Trophoblast cell (in vitro differentiated cells and primary cell): ENCODE measurements at regions not wholly inside any gene's neighbourhood (a gene's known extent, or its start where the extent isn't known, plus 50 kb on each side); places are given as distances from the start of the nearest gene placed in this dataset.

Source experiments
- DNase-seq, 2 donors: peaks; one replicate each; pipeline ENCODE4 v3.0.0-alpha.2; 2016
- H2AFZ ChIP-seq: 2 replicates; pipeline ENCODE4 v1.6.1; 2013; ENCODE audit warnings: low read length, moderate library complexity, mild to moderate bottlenecking; ENCODE audit not compliant: insufficient read depth, poor library complexity
- H2AK5ac ChIP-seq: 2 replicates; pipeline ENCODE4 v1.6.1; 2013; ENCODE audit warnings: mild to moderate bottlenecking, low read length
- H2BK120ac ChIP-seq: 2 replicates; pipeline ENCODE4 v1.6.1; 2013; ENCODE audit warnings: low read length, mild to moderate bottlenecking, moderate library complexity; ENCODE audit not compliant: insufficient read depth, poor library complexity
- H2BK12ac ChIP-seq: 2 replicates; pipeline ENCODE4 v1.6.1; 2013; ENCODE audit warnings: mild to moderate bottlenecking, low read length, moderate library complexity
- H2BK5ac ChIP-seq: 2 replicates; pipeline ENCODE4 v1.6.1; 2013; ENCODE audit warnings: low read length, low read depth, moderate library complexity, mild to moderate bottlenecking; ENCODE audit not compliant: poor library complexity
- H3K14ac ChIP-seq: 2 replicates; pipeline ENCODE4 v1.6.1; 2013; ENCODE audit warnings: mild to moderate bottlenecking, low read length
- H3K18ac ChIP-seq: 2 replicates; pipeline ENCODE4 v1.6.1; 2013; ENCODE audit warnings: mild to moderate bottlenecking, low read length
- H3K23ac ChIP-seq: 2 replicates; pipeline ENCODE4 v1.6.1; 2013; ENCODE audit warnings: low read length
- H3K27ac ChIP-seq: 2 replicates; pipeline ENCODE4 v1.5.1; 2013; ENCODE audit warnings: low read depth, mild to moderate bottlenecking, inconsistent platforms, low read length, moderate library complexity
- H3K27me3 ChIP-seq: 2 replicates; pipeline ENCODE4 v1.6.1; 2013; ENCODE audit warnings: inconsistent platforms, mild to moderate bottlenecking, low read length, moderate library complexity; ENCODE audit not compliant: insufficient read depth
- H3K36me3 ChIP-seq, 2 experiments: 1 replicate in 1 of 2; 2 replicates in 1 of 2; pipeline ENCODE4 v1.6.1; 2013; ENCODE audit warnings: low read length in 2 of 2, mild to moderate bottlenecking in 2 of 2, moderate library complexity in 1 of 2; ENCODE audit not compliant: insufficient read depth in 2 of 2, control insufficient read depth in 1 of 2
- H3K4ac ChIP-seq: 2 replicates; pipeline ENCODE4 v1.6.1; 2013; ENCODE audit warnings: low read depth, mild to moderate bottlenecking, low read length, moderate library complexity
- H3K4me1 ChIP-seq, 2 experiments: 1 replicate in 1 of 2; 2 replicates in 1 of 2; pipeline ENCODE4 v1.6.1; 2013; ENCODE audit warnings: low read length in 2 of 2, mild to moderate bottlenecking in 2 of 2, moderate library complexity in 1 of 2; ENCODE audit not compliant: insufficient read depth in 2 of 2, control insufficient read depth in 1 of 2
- H3K4me2 ChIP-seq: 2 replicates; pipeline ENCODE4 v1.6.1; 2013; ENCODE audit warnings: inconsistent platforms, mild to moderate bottlenecking, low read length, moderate library complexity
- H3K4me3 ChIP-seq: 2 replicates; pipeline ENCODE4 v1.5.1; 2013; ENCODE audit warnings: mild to moderate bottlenecking, low read depth, low read length, inconsistent platforms
- H3K79me1 ChIP-seq: one replicate; pipeline ENCODE4 v1.6.1; 2013; ENCODE audit warnings: low read length
- H3K79me2 ChIP-seq: 2 replicates; pipeline ENCODE4 v1.6.1; 2013; ENCODE audit warnings: low read length, mild to moderate bottlenecking; ENCODE audit not compliant: control insufficient read depth, insufficient read depth, poor library complexity
- H3K9ac ChIP-seq: 2 replicates; pipeline ENCODE4 v1.6.1; 2013; ENCODE audit warnings: mild to moderate bottlenecking, low read length
- H3K9me3 ChIP-seq: 2 replicates; pipeline ENCODE4 v1.6.1; 2013; ENCODE audit warnings: low read depth, mild to moderate bottlenecking, control low read depth, inconsistent platforms, low read length; ENCODE audit not compliant: insufficient read depth
- H4K12ac ChIP-seq: 2 replicates; pipeline ENCODE4 v1.6.1; 2013; ENCODE audit warnings: low read depth, mild to moderate bottlenecking, low read length, moderate library complexity
- H4K8ac ChIP-seq: 2 replicates; pipeline ENCODE4 v1.6.1; 2013; ENCODE audit warnings: low read depth, mild to moderate bottlenecking, low read length, moderate library complexity
- H4K91ac ChIP-seq: one replicate; pipeline ENCODE4 v1.6.1; 2013; ENCODE audit warnings: low read depth, mild to moderate bottlenecking, low read length, moderate library complexity
- WGBS: extraction: QIAGEN DNeasy Blood & Tissue Kit; methylation state at CpG from one replicate; pipeline ENCODE4 v1.1.7; 2013; ENCODE audit warnings: missing lambda C conversion rate; ENCODE audit not compliant: insufficient read length, insufficient coverage; ENCODE audit errors: extremely low coverage; 5-methylcytosine and 5-hydroxymethylcytosine counted together

GRCh38 chr10:131492211-131492857 lies 180.8 kb upstream of the TCERG1L start:
- H2BK5ac ChIP-seq: no peak overlapping the region
- no peak overlapping the region for H4K8ac ChIP-seq
- H3K14ac ChIP-seq: no peak overlapping the region
- no peak overlapping the region for H4K12ac ChIP-seq
- DNase-seq: no peak
- no peak overlapping the region for H2BK12ac ChIP-seq
- no CpG with 5 or more reads among the region's 9 CpGs for WGBS
- H2AFZ ChIP-seq: no peak overlapping the region
- H3K36me3 ChIP-seq: no peaks in the 10 kb centered on the region
- H3K9me3 ChIP-seq: peaks cover 2% of the 10 kb centered on the region
- no peak overlapping the region for H4K91ac ChIP-seq
- no peaks in the 10 kb centered on the region for H3K27me3 ChIP-seq
- H3K79me1 ChIP-seq: no peaks in the 10 kb centered on the region
- no peak overlapping the region for H3K4ac ChIP-seq
- no peaks in the 10 kb centered on the region for H3K79me2 ChIP-seq
- no peak overlapping the region for H2BK120ac ChIP-seq
- no peak overlapping the region for H3K18ac ChIP-seq
- no peaks in the 10 kb centered on the region for H3K4me1 ChIP-seq
- H3K27ac ChIP-seq: no peak overlapping the region
- H3K9ac ChIP-seq: no peak overlapping the region
- no peak overlapping the region for H2AK5ac ChIP-seq
- H3K4me3 ChIP-seq: no peak overlapping the region
- H3K4me2 ChIP-seq: no peak overlapping the region
- H3K23ac ChIP-seq: no peak overlapping the region

- Histone ChIP-seq H2AK5ac (no peak overlapping the region), H3K4me2 (no peak overlapping the region), H3K79me1 (no peaks in the 10 kb centered on the region), H4K91ac (no peak overlapping the region), H3K4me1 (no peaks in the 10 kb centered on the region), H3K9ac (no peak overlapping the region), H3K79me2 (no peaks in the 10 kb centered on the region), H3K4ac (no peak overlapping the region), H3K27me3 (no peaks in the 10 kb centered on the region), H3K27ac (no peak overlapping the region), H3K9me3 (peaks cover 2% of the 10 kb centered on the region), H3K4me3 (no peak overlapping the region), H2AFZ (no peak overlapping the region), H2BK12ac (no peak overlapping the region), H3K23ac (no peak overlapping the region), H4K12ac (no peak overlapping the region), H2BK5ac (no peak overlapping the region), H3K36me3 (no peaks in the 10 kb centered on the region), H3K18ac (no peak overlapping the region), H2BK120ac (no peak overlapping the region), H3K14ac (no peak overlapping the region), H4K8ac (no peak overlapping the region)
- DNase-seq: no peak
- no CpG with 5 or more reads among the region's 4 CpGs for WGBS
These were observed 181.9 kb upstream of the TCERG1L start for GRCh38 chr10:131493432-131493831.

GRCh38 chr10:131494451-131494850 lies 182.9 kb upstream of the TCERG1L start:
- no peak overlapping the region for H2BK12ac ChIP-seq

GRCh38 chr10:131495224-131495623 lies 183.7 kb upstream of the TCERG1L start:
- no peak overlapping the region for H4K91ac ChIP-seq

More at GRCh38 chr10:131494451-131494850, 182.9 kb upstream of the TCERG1L start:
- H4K91ac ChIP-seq: no peak overlapping the region
- H3K9ac ChIP-seq: no peak overlapping the region
- peaks cover 4% of the 10 kb centered on the region for H3K9me3 ChIP-seq
- no peak overlapping the region for H3K18ac ChIP-seq
- no peaks in the 10 kb centered on the region for H3K79me2 ChIP-seq
- no peak overlapping the region for H2BK120ac ChIP-seq
- no peaks in the 10 kb centered on the region for H3K27me3 ChIP-seq
- DNase-seq: no peak
- no peak overlapping the region for H2AFZ ChIP-seq
- no peak overlapping the region for H3K4me2 ChIP-seq
- H3K27ac ChIP-seq: no peak overlapping the region
- no peak overlapping the region for H2AK5ac ChIP-seq
- no peak overlapping the region for H4K8ac ChIP-seq
- no peak overlapping the region for H4K12ac ChIP-seq
- no peaks in the 10 kb centered on the region for H3K4me1 ChIP-seq
- H2BK5ac ChIP-seq: no peak overlapping the region
- WGBS: no CpG with 5 or more reads among the region's 5 CpGs
- no peak overlapping the region for H3K23ac ChIP-seq
- H3K4ac ChIP-seq: no peak overlapping the region
- H3K79me1 ChIP-seq: no peaks in the 10 kb centered on the region
- H3K36me3 ChIP-seq: no peaks in the 10 kb centered on the region
- H3K4me3 ChIP-seq: no peak overlapping the region
- no peak overlapping the region for H3K14ac ChIP-seq

More at GRCh38 chr10:131495224-131495623, 183.7 kb upstream of the TCERG1L start:
- Histone ChIP-seq H3K4me1 (no peaks in the 10 kb centered on the region), H3K36me3 (no peaks in the 10 kb centered on the region), H3K27ac (no peak overlapping the region), H4K8ac (no peak overlapping the region), H4K12ac (no peak overlapping the region), H3K4ac (no peak overlapping the region), H3K79me2 (no peaks in the 10 kb centered on the region), H3K9me3 (peaks cover 11% of the 10 kb centered on the region), H3K27me3 (no peaks in the 10 kb centered on the region), H2AK5ac (no peak overlapping the region), H3K23ac (no peak overlapping the region), H2AFZ (no peak overlapping the region), H2BK5ac (no peak overlapping the region), H2BK120ac (no peak overlapping the region), H3K18ac (no peak overlapping the region), H3K4me2 (no peak overlapping the region), H3K9ac (no peak overlapping the region), H2BK12ac (no peak overlapping the region), H3K14ac (no peak overlapping the region), H3K4me3 (no peak overlapping the region), H3K79me1 (no peaks in the 10 kb centered on the region)
- DNase-seq: no peak
- no CpG with 5 or more reads among the region's 4 CpGs for WGBS
